ENCODE measurements at regions not wholly inside any gene's neighbourhood (a gene's known extent, or its start where the extent isn't known, plus 50 kb on each side); places are given as distances from the start of the nearest gene placed in this dataset.
"Not testable (repeated sequence)": the region's sequence is repeated elsewhere in the genome, so short reads cannot be mapped to it uniquely, and the experiment has no call there.

GRCh38 chr6:145274083-145274482 lies 461.2 kb downstream of the EPM2A start:
- in situ Hi-C loops (cut with MboI; ENCODE audit: low sequenced_read_pairs) = no loop called here

GRCh38 chr6:145275019-145275418 lies 460.3 kb downstream of the EPM2A start:
- in situ Hi-C loops (cut with MboI; ENCODE audit: low sequenced_read_pairs) = no loop called here

GRCh38 chr6:145275787-145276186 lies 459.5 kb downstream of the EPM2A start:
- in situ Hi-C loops (cut with MboI; ENCODE audit: low sequenced_read_pairs) = no loop called here

- in situ Hi-C loops (cut with MboI; ENCODE audit: low sequenced_read_pairs) = no loop called here
Observed at GRCh38 chr6:145276756-145277155, 458.6 kb downstream of the EPM2A start.

GRCh38 chr6:145277358-145278086 lies 457.8 kb downstream of the EPM2A start:
- in situ Hi-C loops (cut with MboI; ENCODE audit: low sequenced_read_pairs) = no loop called here

GRCh38 chr6:145278163-145278807 lies 457.0 kb downstream of the EPM2A start:
- in situ Hi-C loops (cut with MboI; ENCODE audit: low sequenced_read_pairs) = no loop called here

GRCh38 chr6:145279551-145279950 lies 455.8 kb downstream of the EPM2A start:
- in situ Hi-C loops (cut with MboI; ENCODE audit: low sequenced_read_pairs) = no loop called here

- in situ Hi-C loops (cut with MboI; ENCODE audit: low sequenced_read_pairs) = no loop called here
Observed at GRCh38 chr6:145279993-145280392, 455.3 kb downstream of the EPM2A start.

- in situ Hi-C loops (cut with MboI; ENCODE audit: low sequenced_read_pairs) = not testable (repeated sequence)
Observed at GRCh38 chr6:145283209-145283608, 452.1 kb downstream of the EPM2A start.

GRCh38 chr6:145283856-145284255 lies 451.5 kb downstream of the EPM2A start:
- in situ Hi-C loops (cut with MboI; ENCODE audit: low sequenced_read_pairs) = no loop called here

GRCh38 chr6:145286916-145287315 lies 448.4 kb downstream of the EPM2A start:
- in situ Hi-C loops (cut with MboI; ENCODE audit: low sequenced_read_pairs) = no loop called here

- in situ Hi-C loops (cut with MboI; ENCODE audit: low sequenced_read_pairs) = no loop called here
Observed at GRCh38 chr6:145289573-145289972, 445.7 kb downstream of the EPM2A start.

- in situ Hi-C loops (cut with MboI; ENCODE audit: low sequenced_read_pairs) = no loop called here
Observed at GRCh38 chr6:145290122-145290521, 445.2 kb downstream of the EPM2A start.

GRCh38 chr6:145292066-145292465 lies 443.3 kb downstream of the EPM2A start:
- in situ Hi-C loops (cut with MboI; ENCODE audit: low sequenced_read_pairs) = no loop called here

- in situ Hi-C loops (cut with MboI; ENCODE audit: low sequenced_read_pairs) = no loop called here
Observed at GRCh38 chr6:145294942-145295341, 440.4 kb downstream of the EPM2A start.

- in situ Hi-C loops (cut with MboI; ENCODE audit: low sequenced_read_pairs) = no loop called here
Observed at GRCh38 chr6:145295746-145296145, 439.6 kb downstream of the EPM2A start.

GRCh38 chr6:145305670-145306069 lies 429.6 kb downstream of the EPM2A start:
- in situ Hi-C loops (cut with MboI; ENCODE audit: low sequenced_read_pairs) = no loop called here

- in situ Hi-C loops (cut with MboI; ENCODE audit: low sequenced_read_pairs) = no loop called here
Observed at GRCh38 chr6:145306489-145306888, 428.8 kb downstream of the EPM2A start.

GRCh38 chr6:145309842-145310535 lies 425.3 kb downstream of the EPM2A start:
- in situ Hi-C loops (cut with MboI; ENCODE audit: low sequenced_read_pairs) = no loop called here

GRCh38 chr6:145312481-145312880 lies 422.8 kb downstream of the EPM2A start:
- in situ Hi-C loops (cut with MboI; ENCODE audit: low sequenced_read_pairs) = no loop called here

- in situ Hi-C loops (cut with MboI; ENCODE audit: low sequenced_read_pairs) = no loop called here
Observed at GRCh38 chr6:145313041-145313855, 422.1 kb downstream of the EPM2A start.
